ENCODE measurements at regions not wholly inside any gene's neighbourhood (a gene's known extent, or its start where the extent isn't known, plus 50 kb on each side); places are given as distances from the start of the nearest gene placed in this dataset.
A peak's percentile ranks its signal among the peaks of the same experiment; 100 is the strongest.

DNA sequence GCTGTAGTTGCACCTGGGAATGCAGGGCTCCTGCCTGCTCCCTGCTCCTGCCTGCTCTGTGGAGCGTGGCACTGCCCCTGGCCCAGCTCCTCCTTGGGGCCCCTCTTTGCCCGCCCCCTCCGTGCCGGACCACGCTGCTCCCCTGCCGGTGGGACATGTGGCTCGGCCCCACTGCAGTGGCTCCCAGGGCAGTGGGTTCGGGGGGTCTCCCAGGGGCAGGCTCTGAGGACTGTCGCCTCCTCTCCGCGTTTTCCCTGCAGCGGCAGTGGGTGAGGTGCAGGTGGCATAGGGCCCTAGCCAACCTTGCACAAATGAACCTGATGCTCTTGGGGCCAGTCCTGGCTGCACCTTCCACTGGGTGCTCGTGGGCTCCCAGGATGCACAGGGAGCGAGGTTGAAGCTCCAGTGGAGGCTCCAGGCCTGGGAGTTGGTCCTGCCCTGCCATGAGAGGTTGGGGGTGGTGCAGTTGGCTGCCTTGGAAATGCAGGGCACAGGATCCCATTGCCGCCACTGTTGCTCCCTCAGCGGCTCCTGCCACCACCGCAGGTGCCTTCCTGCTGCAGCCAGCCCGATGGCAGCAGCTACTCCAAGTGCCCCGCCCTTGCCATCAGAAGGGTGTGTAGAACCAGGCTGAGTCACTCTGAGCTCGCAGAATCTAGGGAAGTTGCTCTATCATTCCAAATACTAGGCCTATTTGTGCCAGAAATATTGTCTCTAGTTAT lies 313.1 kb upstream of the SYT4 start:
- Histone ChIP-seq H3K4me3 (no peak overlapping the region), H3K27ac (no peak overlapping the region), H3K4me1 (no peaks in the 10 kb centered on the region), H3K27me3 (no peaks in the 10 kb centered on the region), H3K36me3 (no peaks in the 10 kb centered on the region), H3K9me3 (no peaks in the 10 kb centered on the region)
- WGBS, 2 donors (ENCODE audit: low coverage in 1 of 2) = 40 to 79% methylated on average over 1 to 2 of the region's 20 CpGs
- no peak for ATAC-seq
- no peak for TF ChIP-seq POLR2AphosphoS5 (IDR thresholded peaks at IDR 0.05)
- TF ChIP-seq EP300 (IDR thresholded peaks at IDR 0.05) = no peak
- no peak for TF ChIP-seq POLR2A (IDR thresholded peaks at IDR 0.05)

DNA sequence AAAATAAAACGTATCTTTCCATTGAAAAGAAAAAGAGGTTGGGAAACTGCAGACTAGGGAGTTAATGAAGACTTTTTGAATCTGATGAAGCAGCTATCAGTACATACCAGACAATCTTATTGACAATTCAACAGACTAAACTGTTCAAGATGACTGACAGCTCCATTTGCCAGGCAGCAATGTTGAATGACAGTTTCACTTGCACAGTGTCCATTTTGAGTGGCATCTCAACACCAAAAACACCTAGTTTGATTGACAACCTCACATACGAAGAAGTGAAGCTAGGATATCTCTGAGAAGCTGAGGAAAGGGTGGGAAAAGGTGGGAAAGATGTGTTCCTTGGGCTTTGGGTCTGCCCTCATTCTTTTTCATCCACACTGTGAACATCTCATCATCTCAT lies 315.0 kb upstream of the SYT4 start:
- no peaks in the 10 kb centered on the region for H3K9me3 ChIP-seq
- no peaks in the 10 kb centered on the region for H3K27me3 ChIP-seq
- no peak for ATAC-seq
- 86 to 88% methylated on average over 2 of the region's 2 CpGs for WGBS, 2 donors (ENCODE audit: low coverage in 1 of 2)
- H3K4me1 ChIP-seq = no peaks in the 10 kb centered on the region
- H3K36me3 ChIP-seq = no peaks in the 10 kb centered on the region
- H3K27ac ChIP-seq = no peak overlapping the region
- no peak overlapping the region for H3K4me3 ChIP-seq
- TF ChIP-seq POLR2A (IDR thresholded peaks at IDR 0.05) (no peak), POLR2AphosphoS5 (IDR thresholded peaks at IDR 0.05) (no peak), EP300 (IDR thresholded peaks at IDR 0.05) (no peak)
- TF ChIP-seq, protein P1, sequence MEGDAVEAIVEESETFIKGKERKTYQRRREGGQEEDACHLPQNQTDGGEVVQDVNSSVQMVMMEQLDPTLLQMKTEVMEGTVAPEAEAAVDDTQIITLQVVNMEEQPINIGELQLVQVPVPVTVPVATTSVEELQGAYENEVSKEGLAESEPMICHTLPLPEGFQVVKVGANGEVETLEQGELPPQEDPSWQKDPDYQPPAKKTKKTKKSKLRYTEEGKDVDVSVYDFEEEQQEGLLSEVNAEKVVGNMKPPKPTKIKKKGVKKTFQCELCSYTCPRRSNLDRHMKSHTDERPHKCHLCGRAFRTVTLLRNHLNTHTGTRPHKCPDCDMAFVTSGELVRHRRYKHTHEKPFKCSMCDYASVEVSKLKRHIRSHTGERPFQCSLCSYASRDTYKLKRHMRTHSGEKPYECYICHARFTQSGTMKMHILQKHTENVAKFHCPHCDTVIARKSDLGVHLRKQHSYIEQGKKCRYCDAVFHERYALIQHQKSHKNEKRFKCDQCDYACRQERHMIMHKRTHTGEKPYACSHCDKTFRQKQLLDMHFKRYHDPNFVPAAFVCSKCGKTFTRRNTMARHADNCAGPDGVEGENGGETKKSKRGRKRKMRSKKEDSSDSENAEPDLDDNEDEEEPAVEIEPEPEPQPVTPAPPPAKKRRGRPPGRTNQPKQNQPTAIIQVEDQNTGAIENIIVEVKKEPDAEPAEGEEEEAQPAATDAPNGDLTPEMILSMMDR (IDR thresholded peaks at IDR 0.05) = no peak

DNA sequence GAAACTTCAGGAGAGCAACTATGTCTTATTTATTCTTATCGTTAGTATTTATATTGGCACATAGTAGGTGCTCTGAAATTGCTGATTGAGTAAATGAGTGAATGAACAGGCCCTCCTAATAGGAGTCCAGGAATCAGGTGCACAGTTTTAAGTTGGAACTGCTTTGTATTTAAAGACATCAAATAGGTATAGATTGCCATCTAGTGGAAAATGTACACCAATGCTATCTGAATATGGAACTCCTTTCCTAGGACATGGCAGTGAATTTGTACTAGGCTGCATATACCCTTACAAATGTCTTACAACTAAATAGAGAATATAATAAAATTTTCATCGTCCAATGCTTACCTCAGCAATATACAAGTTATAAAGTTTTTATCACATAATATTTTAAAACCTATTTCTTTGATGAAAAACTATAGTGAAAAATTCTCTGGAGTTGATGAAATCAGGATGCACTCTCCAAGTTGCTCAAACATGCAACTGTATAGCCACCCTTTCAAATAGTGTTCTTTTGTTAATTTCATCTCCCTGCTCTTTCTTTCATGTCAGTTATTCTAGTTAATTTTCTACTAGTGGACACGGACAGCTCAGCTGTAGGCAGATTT lies 318.9 kb upstream of the SYT4 start:
- Histone ChIP-seq H3K4me3 (no peak overlapping the region), H3K27me3 (no peaks in the 10 kb centered on the region), H3K4me1 (no peaks in the 10 kb centered on the region), H3K36me3 (no peaks in the 10 kb centered on the region), H3K27ac (no peak overlapping the region), H3K9me3 (no peaks in the 10 kb centered on the region)
- 38 to 52% methylated on average over 2 to 3 of the region's 3 CpGs for WGBS, 2 donors (ENCODE audit: low coverage in 1 of 2)
- ATAC-seq = no peak
- TF ChIP-seq EP300 (IDR thresholded peaks at IDR 0.05) = no peak
- no peak for TF ChIP-seq POLR2A (IDR thresholded peaks at IDR 0.05)
- TF ChIP-seq, protein P1 (IDR thresholded peaks at IDR 0.05) = peak in 2 of 4 experiments; percentile 28 to 47
- no peak for TF ChIP-seq POLR2AphosphoS5 (IDR thresholded peaks at IDR 0.05)

DNA sequence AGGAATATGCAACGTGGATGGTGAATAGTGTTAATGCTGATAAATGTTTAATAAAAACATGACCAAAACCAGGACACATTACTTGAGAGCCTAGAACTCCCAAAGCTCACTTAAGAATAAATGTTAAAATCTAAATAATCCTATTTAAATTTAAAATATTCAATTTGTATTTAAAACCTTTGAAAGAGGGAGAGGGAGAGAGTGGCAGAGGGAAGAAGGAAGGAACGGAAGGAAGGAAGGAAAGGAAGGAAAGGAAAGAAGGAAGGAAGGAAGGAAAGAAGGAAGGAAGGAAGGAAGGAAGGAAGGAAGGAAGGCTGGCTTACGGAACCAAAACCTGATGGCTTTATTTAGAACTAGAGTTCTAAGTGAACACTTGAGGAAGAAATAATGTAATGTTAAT lies 324.1 kb upstream of the SYT4 start:
- no peak for ATAC-seq
- no peak overlapping the region for H3K27ac ChIP-seq
- H3K4me3 ChIP-seq = no peak overlapping the region
- no peaks in the 10 kb centered on the region for H3K27me3 ChIP-seq
- TF ChIP-seq POLR2A (IDR thresholded peaks at IDR 0.05) (no peak), EP300 (IDR thresholded peaks at IDR 0.05) (no peak), POLR2AphosphoS5 (IDR thresholded peaks at IDR 0.05) (no peak)
- TF ChIP-seq, protein P1 (IDR thresholded peaks at IDR 0.05) = no peak
- H3K9me3 ChIP-seq = peaks cover 0 to 17% (median 0%) of the 10 kb centered on the region in 3 donors
- no peaks in the 10 kb centered on the region for H3K36me3 ChIP-seq
- no peaks in the 10 kb centered on the region for H3K4me1 ChIP-seq
- WGBS, 2 donors (ENCODE audit: low coverage in 1 of 2) = 68 to 85% methylated on average over 2 to 3 of the region's 3 CpGs

DNA sequence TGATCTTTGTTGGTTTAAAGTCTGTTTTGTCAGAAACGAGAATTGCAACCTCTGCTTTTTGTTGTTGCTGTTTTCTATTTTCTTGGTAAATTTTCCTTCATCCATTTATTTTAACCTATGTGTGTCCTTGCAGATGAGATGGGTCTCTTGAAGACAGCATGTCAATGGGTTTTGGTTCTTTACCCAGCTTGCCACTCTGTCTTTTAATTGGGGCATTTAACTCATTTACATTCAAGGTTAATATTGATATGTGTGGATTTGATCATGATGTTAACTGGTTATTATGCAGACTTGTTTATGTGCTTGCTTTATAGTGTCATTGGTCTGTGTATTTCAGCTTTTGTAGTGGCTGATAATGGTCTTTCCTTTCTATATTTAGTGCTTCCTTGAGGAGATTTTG lies 327.9 kb upstream of the SYT4 start:
- Histone ChIP-seq H3K4me3 (no peak overlapping the region), H3K27me3 (no peaks in the 10 kb centered on the region), H3K4me1 (no peaks in the 10 kb centered on the region), H3K36me3 (no peaks in the 10 kb centered on the region), H3K9me3 (peaks cover 0 to 20% (median 0%) of the 10 kb centered on the region in 3 donors), H3K27ac (no peak overlapping the region)
- TF ChIP-seq POLR2AphosphoS5 (IDR thresholded peaks at IDR 0.05) = no peak
- WGBS, 2 donors (ENCODE audit: low coverage in 1 of 2) = 83% methylated on average over 1 of the region's 1 CpG; no CpG with 5 or more reads in 1 of the 2 donors
- ATAC-seq = no peak

DNA sequence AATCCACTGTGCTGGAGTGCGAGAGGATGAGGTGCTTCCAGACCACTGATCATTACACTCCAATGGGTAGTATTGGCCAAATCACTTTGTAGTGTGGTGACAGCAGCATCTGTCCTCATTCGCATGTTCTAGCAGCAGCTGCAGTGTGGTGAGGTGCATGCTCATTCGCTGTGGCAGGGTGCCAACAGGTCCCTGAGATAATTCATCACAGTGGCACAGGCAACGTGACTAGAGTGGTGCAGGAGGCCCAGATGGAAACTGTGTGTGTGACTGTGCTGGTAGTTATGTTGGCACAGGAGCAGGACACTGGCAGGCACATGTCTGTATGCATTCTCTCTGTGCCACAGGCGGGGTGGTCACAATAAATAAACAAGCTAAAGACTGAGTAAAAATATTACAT lies 329.5 kb upstream of the SYT4 start:
- no peaks in the 10 kb centered on the region for H3K36me3 ChIP-seq
- no peak overlapping the region for H3K4me3 ChIP-seq
- no peak for TF ChIP-seq EP300 (IDR thresholded peaks at IDR 0.05)
- TF ChIP-seq, protein P1 (IDR thresholded peaks at IDR 0.05) = no peak
- peaks cover 0 to 20% (median 0%) of the 10 kb centered on the region in 3 donors for H3K9me3 ChIP-seq
- no peaks in the 10 kb centered on the region for H3K27me3 ChIP-seq
- no peaks in the 10 kb centered on the region for H3K4me1 ChIP-seq
- WGBS, 2 donors (ENCODE audit: low coverage in 1 of 2) = 67 to 73% methylated on average over 3 to 4 of the region's 5 CpGs
- no peak overlapping the region for H3K27ac ChIP-seq
- no peak for ATAC-seq

All from gastroesophageal sphincter (tissue), 4 donors.